ENCODE measurements at regions not wholly inside any gene's neighbourhood (a gene's known extent, or its start where the extent isn't known, plus 50 kb on each side); places are given as distances from the start of the nearest gene placed in this dataset.
"Not testable (repeated sequence)": the region's sequence is repeated elsewhere in the genome, so short reads cannot be mapped to it uniquely, and the experiment has no call there.

DNA sequence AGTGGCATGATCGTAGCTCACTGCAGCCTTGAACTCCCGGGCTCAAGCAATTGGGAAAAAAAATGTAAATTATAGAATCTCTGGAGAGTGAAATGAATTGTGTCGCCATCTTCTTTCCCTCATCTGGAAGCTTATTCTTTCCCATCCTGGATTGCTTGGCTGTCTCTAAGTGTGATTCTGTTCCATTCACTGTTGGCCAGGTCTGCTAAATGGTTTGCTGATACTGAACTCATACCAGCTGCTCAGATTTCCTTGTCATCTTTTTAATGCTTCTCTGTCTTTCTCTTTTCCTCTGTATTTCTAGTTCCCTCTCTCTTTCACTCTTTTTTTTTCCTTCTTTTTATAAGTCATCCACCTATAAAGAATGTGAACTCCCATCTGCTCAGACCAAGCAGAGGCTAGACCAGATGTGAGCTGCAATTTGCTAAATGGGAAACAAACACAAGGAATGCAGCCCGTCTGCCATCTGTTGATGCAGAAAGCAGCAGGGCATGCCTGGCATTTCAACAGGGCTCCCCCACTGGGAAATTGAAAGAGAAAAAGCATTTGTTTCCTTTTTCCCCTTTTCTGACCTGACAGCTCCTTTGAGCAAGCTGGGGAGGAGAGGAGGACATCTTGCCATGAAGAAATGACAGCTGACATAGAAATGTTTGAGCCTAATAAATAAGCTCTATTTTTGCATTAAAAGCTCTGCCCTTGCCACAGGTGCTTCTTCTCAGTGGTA, 1823.6 kb upstream of the FLRT2 start:
- Histone ChIP-seq H3K36me3 (no peaks in the 10 kb centered on the region), H3K4me1 (replicated peaks) (no peaks in the 10 kb centered on the region), H3K9me3 (replicated peaks) (no peaks in the 10 kb centered on the region; the same call in 1 of the 2 replicates), H3K27me3 (replicated peaks) (no peaks in the 10 kb centered on the region), H3K27ac (no peak overlapping the region), H3K4me3 (no peak overlapping the region)
- DNase-seq (ENCODE audit: low read depth in 1 of 2, low spot score in 2 of 2) = no peak

DNA sequence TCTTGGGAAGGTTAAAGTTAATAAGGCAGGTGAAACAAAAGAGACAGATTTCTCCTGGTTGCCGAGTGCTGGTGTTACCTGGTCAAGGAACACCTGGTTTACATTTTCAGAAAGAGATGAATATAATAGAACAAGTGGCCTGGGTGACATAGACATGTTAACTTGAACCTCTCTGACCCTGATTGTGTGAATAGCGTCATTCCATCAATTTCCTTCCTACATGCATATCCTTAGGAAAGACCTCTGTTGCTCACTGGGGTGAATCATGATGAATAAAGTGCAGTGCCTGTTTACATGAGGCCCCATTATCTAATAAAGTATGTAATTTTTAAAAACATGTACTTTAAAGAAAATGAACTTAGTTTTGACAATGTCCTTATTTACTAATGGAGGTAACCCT, 1822.9 kb upstream of the FLRT2 start:
- Histone ChIP-seq H3K27me3 (replicated peaks) (no peaks in the 10 kb centered on the region), H3K9me3 (replicated peaks) (no peaks in the 10 kb centered on the region; the same call in 1 of the 2 replicates), H3K27ac (no peak overlapping the region), H3K4me1 (replicated peaks) (no peaks in the 10 kb centered on the region), H3K4me3 (no peak overlapping the region), H3K36me3 (no peaks in the 10 kb centered on the region)
- DNase-seq (ENCODE audit: low read depth in 1 of 2, low spot score in 2 of 2) = no peak

GRCh38 chr14:83709116-83709515, 1820.8 kb upstream of the FLRT2 start:
- Histone ChIP-seq H3K27ac (no peak overlapping the region), H3K27me3 (replicated peaks) (no peaks in the 10 kb centered on the region), H3K9me3 (replicated peaks) (no peaks in the 10 kb centered on the region; the same call in 1 of the 2 replicates), H3K36me3 (no peaks in the 10 kb centered on the region), H3K4me1 (replicated peaks) (no peaks in the 10 kb centered on the region), H3K4me3 (no peak overlapping the region)
- DNase-seq (ENCODE audit: low read depth in 1 of 2, low spot score in 2 of 2) = no peak

- H3K4me3 ChIP-seq = no peak overlapping the region
Measured at GRCh38 chr14:83711046-83711445, 1818.9 kb upstream of the FLRT2 start.

DNA sequence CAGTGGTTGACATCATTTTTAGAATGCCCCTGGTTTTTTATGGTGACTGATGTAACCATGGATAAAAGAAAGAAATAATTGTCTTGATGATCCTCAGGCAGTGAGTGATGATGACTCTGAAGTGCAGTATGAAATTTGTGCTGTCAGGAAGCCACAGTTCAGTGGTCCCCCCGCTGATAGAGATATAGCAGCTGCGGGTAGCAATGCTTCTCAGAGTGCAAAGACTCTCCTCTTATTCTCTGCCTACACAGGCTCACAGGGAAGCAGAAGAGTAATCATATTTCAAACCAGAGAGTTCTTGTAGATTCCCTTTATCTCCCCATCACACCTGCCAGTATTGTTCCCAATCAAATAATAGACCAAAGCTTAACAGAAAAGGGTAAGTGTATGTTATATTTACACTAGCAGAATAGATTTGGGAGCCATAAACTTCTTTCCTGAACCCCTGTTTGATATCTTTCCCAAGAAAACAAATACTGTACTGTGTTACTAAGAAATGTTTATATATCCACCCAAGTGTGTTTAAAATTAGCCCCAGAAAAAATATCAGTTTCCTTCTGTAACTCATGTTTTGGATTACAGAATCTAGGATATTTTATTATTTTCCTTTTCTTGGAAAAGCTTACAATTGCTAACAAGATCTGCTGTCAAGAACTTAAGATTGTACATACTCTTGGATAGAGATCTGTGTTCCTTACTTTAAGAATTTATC, 1817.4 kb upstream of the FLRT2 start:
- Histone ChIP-seq H3K36me3 (no peaks in the 10 kb centered on the region), H3K4me3 (no peak overlapping the region), H3K4me1 (replicated peaks) (no peaks in the 10 kb centered on the region), H3K27me3 (replicated peaks) (no peaks in the 10 kb centered on the region), H3K9me3 (replicated peaks) (no peaks in the 10 kb centered on the region), H3K27ac (no peak overlapping the region)
- DNase-seq (ENCODE audit: low read depth in 1 of 2, low spot score in 2 of 2) = no peak

More at GRCh38 chr14:83711046-83711445, 1818.9 kb upstream of the FLRT2 start:
- no peak for DNase-seq (ENCODE audit: low read depth in 1 of 2, low spot score in 2 of 2)
- Histone ChIP-seq H3K27me3 (replicated peaks) (no peaks in the 10 kb centered on the region), H3K4me1 (replicated peaks) (no peaks in the 10 kb centered on the region), H3K9me3 (replicated peaks) (no peaks in the 10 kb centered on the region), H3K36me3 (no peaks in the 10 kb centered on the region), H3K27ac (no peak overlapping the region)

- no peak for DNase-seq (ENCODE audit: low read depth in 1 of 2, low spot score in 2 of 2)
Measured at GRCh38 chr14:83713732-83714131, 1816.2 kb upstream of the FLRT2 start.

GRCh38 chr14:83714151-83714550, 1815.8 kb upstream of the FLRT2 start:
- H3K36me3 ChIP-seq = no peaks in the 10 kb centered on the region
- H3K9me3 ChIP-seq (replicated peaks) = no peaks in the 10 kb centered on the region
- H3K27me3 ChIP-seq (replicated peaks) = no peaks in the 10 kb centered on the region
- DNase-seq (ENCODE audit: low read depth in 1 of 2, low spot score in 2 of 2) = no peak
- no peak overlapping the region for H3K27ac ChIP-seq
- H3K4me1 ChIP-seq (replicated peaks) = no peaks in the 10 kb centered on the region
- no peak overlapping the region for H3K4me3 ChIP-seq

More at GRCh38 chr14:83713732-83714131, 1816.2 kb upstream of the FLRT2 start:
- no peaks in the 10 kb centered on the region for H3K4me1 ChIP-seq (replicated peaks)
- no peak overlapping the region for H3K27ac ChIP-seq
- no peaks in the 10 kb centered on the region for H3K36me3 ChIP-seq
- H3K4me3 ChIP-seq = no peak overlapping the region
- no peaks in the 10 kb centered on the region for H3K9me3 ChIP-seq (replicated peaks)
- no peaks in the 10 kb centered on the region for H3K27me3 ChIP-seq (replicated peaks)

DNA sequence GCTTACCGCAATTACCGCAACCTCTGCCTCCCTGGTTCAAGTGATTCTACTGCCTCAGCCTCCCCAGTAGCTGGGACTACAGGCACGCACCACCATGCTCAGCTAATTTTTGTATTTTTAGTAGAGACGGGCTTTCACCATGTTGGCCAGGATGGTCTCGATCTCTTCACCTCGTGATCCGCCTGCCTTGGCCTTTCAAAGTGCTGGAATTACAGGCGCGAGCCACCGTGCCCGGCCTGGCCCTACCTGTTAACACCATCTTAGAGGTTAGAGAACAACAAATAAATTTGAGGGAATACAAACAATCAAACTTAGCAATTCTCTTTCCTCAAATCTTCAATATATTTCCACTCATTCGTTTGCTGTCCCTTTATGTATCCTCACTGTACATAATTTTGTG, 1810.5 kb upstream of the FLRT2 start:
- not testable (repeated sequence) for H3K4me3 ChIP-seq; H3K9me3 ChIP-seq (replicated peaks); H3K27me3 ChIP-seq (replicated peaks); H3K36me3 ChIP-seq; H3K27ac ChIP-seq; H3K4me1 ChIP-seq (replicated peaks); DNase-seq (ENCODE audit: low read depth in 1 of 2, low spot score in 2 of 2)

DNA sequence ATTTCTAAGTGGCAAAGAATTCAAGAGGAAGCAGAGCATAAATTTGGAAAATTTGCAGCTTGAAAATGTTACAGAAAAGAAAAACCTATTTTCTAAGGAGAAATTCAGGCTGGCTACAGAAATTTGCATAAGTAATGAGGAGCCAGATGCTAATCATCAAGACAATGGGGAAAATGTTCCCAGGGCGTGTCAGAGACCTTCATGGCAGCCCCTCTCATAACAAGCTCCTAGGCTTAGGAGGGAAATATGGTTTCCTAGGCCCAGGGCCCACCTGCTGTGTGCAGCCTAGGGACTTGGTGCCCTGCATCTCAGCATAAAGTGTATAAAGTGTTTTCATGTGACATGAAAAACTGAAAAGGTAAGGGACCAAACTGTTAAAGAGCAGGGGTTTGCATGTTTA, 1796.3 kb upstream of the FLRT2 start:
- no peak overlapping the region for H3K27ac ChIP-seq
- H3K4me1 ChIP-seq (replicated peaks) = no peaks in the 10 kb centered on the region
- no peak for DNase-seq (ENCODE audit: low read depth in 1 of 2, low spot score in 2 of 2)
- H3K4me3 ChIP-seq = no peak overlapping the region
- no peaks in the 10 kb centered on the region for H3K9me3 ChIP-seq (replicated peaks)
- H3K36me3 ChIP-seq = no peaks in the 10 kb centered on the region
- no peaks in the 10 kb centered on the region for H3K27me3 ChIP-seq (replicated peaks)

DNA sequence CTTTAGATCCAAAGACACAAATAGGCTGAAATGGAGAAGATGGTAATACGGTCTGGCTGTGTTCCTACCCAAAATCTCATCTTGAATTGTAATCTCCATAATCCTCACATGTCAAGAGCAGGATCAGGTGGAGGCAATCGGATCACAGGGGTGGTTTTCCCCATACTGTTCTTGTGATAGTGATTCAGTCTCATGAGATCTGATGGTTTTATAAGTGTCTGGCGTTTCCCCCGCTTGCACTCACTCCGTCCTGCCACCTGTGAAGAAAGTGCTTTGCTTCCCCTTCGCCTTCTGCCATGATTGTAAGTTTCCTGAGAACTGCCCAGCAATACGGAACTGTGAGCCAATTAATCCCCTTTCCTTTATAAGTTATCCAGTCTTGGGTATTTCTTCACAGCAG, 1795.5 kb upstream of the FLRT2 start:
- no peak for DNase-seq (ENCODE audit: low read depth in 1 of 2, low spot score in 2 of 2)
- no peaks in the 10 kb centered on the region for H3K9me3 ChIP-seq (replicated peaks)
- H3K4me3 ChIP-seq = no peak overlapping the region
- no peaks in the 10 kb centered on the region for H3K4me1 ChIP-seq (replicated peaks)
- no peak overlapping the region for H3K27ac ChIP-seq
- H3K36me3 ChIP-seq = no peaks in the 10 kb centered on the region
- no peaks in the 10 kb centered on the region for H3K27me3 ChIP-seq (replicated peaks)

DNA sequence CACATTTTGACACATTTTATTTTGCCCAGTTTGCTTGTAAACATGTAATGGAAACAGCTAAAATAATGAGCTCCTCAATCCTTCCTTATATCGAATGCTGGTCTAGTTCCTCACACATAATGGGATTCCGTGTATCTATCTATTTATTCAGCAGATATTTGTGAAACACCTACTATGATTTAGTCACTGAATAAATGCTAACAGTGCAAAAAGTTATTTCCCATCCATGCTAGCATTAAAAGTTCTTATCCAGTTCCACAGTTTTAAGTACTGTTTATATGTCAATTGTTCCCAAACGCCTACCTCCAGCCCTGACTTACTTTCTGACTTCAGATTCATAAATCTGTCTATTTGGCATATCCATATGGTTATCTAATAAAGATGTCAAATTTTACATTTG, 1788.7 kb upstream of the FLRT2 start:
- H3K27me3 ChIP-seq (replicated peaks) = no peaks in the 10 kb centered on the region
- no peak overlapping the region for H3K4me3 ChIP-seq
- H3K27ac ChIP-seq = no peak overlapping the region
- no peaks in the 10 kb centered on the region for H3K36me3 ChIP-seq
- DNase-seq (ENCODE audit: low read depth in 1 of 2, low spot score in 2 of 2) = no peak
- no peaks in the 10 kb centered on the region for H3K4me1 ChIP-seq (replicated peaks)
- no peaks in the 10 kb centered on the region for H3K9me3 ChIP-seq (replicated peaks)

GRCh38 chr14:83744224-83744623, 1785.7 kb upstream of the FLRT2 start:
- Histone ChIP-seq H3K9me3 (replicated peaks) (no peaks in the 10 kb centered on the region), H3K27ac (no peak overlapping the region), H3K36me3 (no peaks in the 10 kb centered on the region), H3K4me3 (no peak overlapping the region), H3K4me1 (replicated peaks) (no peaks in the 10 kb centered on the region), H3K27me3 (replicated peaks) (no peaks in the 10 kb centered on the region)
- DNase-seq (ENCODE audit: low read depth in 1 of 2, low spot score in 2 of 2) = no peak

DNA sequence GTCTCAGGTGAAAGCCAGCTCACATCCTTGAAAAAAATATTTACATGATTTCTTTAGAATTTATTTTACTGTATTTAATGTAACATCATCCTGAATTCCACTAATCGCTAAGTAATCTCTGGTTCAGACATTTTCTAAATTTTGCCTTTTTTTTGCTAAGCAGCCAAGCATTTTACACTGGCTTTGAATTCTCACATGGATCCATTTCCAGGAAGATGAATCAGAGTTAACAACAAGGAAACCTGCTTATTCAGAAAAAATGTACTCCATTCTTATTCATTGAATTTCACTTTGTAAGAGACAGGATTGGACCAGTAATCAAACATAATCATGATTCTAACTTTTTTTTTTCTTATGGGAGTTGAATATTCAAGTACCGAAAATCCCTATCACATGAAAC, 1785.1 kb upstream of the FLRT2 start:
- Histone ChIP-seq H3K9me3 (replicated peaks) (no peaks in the 10 kb centered on the region), H3K36me3 (no peaks in the 10 kb centered on the region), H3K4me3 (no peak overlapping the region), H3K27me3 (replicated peaks) (no peaks in the 10 kb centered on the region), H3K4me1 (replicated peaks) (no peaks in the 10 kb centered on the region), H3K27ac (no peak overlapping the region)
- DNase-seq (ENCODE audit: low read depth in 1 of 2, low spot score in 2 of 2) = no peak

GRCh38 chr14:83746336-83746735, 1783.6 kb upstream of the FLRT2 start:
- Histone ChIP-seq H3K36me3 (no peaks in the 10 kb centered on the region), H3K4me3 (no peak overlapping the region), H3K27ac (no peak overlapping the region), H3K9me3 (replicated peaks) (no peaks in the 10 kb centered on the region), H3K27me3 (replicated peaks) (no peaks in the 10 kb centered on the region), H3K4me1 (replicated peaks) (no peaks in the 10 kb centered on the region)
- no peak for DNase-seq (ENCODE audit: low read depth in 1 of 2, low spot score in 2 of 2)
